ENCODE measurements at regions not wholly inside any gene's neighbourhood (a gene's known extent, or its start where the extent isn't known, plus 50 kb on each side); places are given as distances from the start of the nearest gene placed in this dataset.
"Not testable (repeated sequence)": the region's sequence is repeated elsewhere in the genome, so short reads cannot be mapped to it uniquely, and the experiment has no call there.

GRCh38 chr17:72786-73185 lies 64.6 kb upstream of the SCGB1C2 start:
- H3K36me3 ChIP-seq; H3K27ac ChIP-seq; H3K4me1 ChIP-seq; intact Hi-C loops (cut with DNase I; ENCODE audit: low total_unique reads); H3K27me3 ChIP-seq; H3K4me3 ChIP-seq; H3K9me3 ChIP-seq: not testable (repeated sequence)
- peak in 1 of 2 donors; percentile 31 for DNase-seq

Measured in tibial artery (tissue), 4 donors.